Neural progenitor cell (in vitro differentiated cells): ENCODE measurements at regions not wholly inside any gene's neighbourhood (a gene's known extent, or its start where the extent isn't known, plus 50 kb on each side); places are given as distances from the start of the nearest gene placed in this dataset.
"Not testable (repeated sequence)": the region's sequence is repeated elsewhere in the genome, so short reads cannot be mapped to it uniquely, and the experiment has no call there.

Experiments used
- EZH2 ChIP-seq: fragments of 200-600 bp; sonication (generic); IDR thresholded peaks from 2 replicates; pipeline ENCODE4 v1.6.1; 2017; ENCODE audit warnings: antibody characterized with exemption, mild to moderate bottlenecking, moderate library complexity
- EZH2phosphoT487 ChIP-seq: fragments of 200-600 bp; sonication (generic); IDR thresholded peaks from 2 replicates; pipeline ENCODE4 v1.6.1; 2017; ENCODE audit warnings: antibody characterized with exemption
- TF ChIP-seq, protein P1 (sequence below): fragments of 200-600 bp; sonication (generic); IDR thresholded peaks from 2 replicates; pipeline ENCODE4 v1.5.1; 2017; ENCODE audit warnings: antibody characterized with exemption, mild to moderate bottlenecking

DNA sequence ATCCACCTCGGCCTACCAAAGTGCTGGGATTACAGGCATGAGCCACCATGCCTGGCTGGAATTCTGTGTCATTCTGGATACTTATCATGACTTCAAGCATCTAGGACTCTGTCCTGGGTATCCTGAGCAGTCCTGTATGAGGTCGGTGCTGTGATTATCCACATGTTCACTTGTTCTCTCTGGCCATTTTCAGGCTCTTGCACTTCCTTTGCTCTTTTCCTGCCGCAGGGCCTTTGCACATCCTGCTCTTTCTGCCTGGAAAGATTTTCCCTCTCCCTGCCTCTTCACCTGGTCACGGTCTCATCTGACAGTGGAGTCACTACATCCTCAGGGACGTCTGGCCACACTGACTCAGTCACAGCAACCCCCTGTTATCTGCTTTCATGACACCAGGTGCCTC, 184.6 kb upstream of the OSBPL11 start:
- TF ChIP-seq EZH2phosphoT487, EZH2: not testable (repeated sequence)
- TF ChIP-seq, protein P1, sequence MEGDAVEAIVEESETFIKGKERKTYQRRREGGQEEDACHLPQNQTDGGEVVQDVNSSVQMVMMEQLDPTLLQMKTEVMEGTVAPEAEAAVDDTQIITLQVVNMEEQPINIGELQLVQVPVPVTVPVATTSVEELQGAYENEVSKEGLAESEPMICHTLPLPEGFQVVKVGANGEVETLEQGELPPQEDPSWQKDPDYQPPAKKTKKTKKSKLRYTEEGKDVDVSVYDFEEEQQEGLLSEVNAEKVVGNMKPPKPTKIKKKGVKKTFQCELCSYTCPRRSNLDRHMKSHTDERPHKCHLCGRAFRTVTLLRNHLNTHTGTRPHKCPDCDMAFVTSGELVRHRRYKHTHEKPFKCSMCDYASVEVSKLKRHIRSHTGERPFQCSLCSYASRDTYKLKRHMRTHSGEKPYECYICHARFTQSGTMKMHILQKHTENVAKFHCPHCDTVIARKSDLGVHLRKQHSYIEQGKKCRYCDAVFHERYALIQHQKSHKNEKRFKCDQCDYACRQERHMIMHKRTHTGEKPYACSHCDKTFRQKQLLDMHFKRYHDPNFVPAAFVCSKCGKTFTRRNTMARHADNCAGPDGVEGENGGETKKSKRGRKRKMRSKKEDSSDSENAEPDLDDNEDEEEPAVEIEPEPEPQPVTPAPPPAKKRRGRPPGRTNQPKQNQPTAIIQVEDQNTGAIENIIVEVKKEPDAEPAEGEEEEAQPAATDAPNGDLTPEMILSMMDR, result not testable (repeated sequence)
